ENCODE measurements at regions not wholly inside any gene's neighbourhood (a gene's known extent, or its start where the extent isn't known, plus 50 kb on each side); places are given as distances from the start of the nearest gene placed in this dataset.

GRCh38 chr4:24664956-24665355 lies 80.6 kb upstream of the DHX15 start:
- no peak for ATAC-seq
- DNase-seq = no peak
- intact Hi-C loops (cut with DNase I, micrococcal nuclease) = no loop called here

GRCh38 chr4:24666316-24666715 lies 82.0 kb upstream of the DHX15 start:
- intact Hi-C loops (cut with DNase I, micrococcal nuclease) = no loop called here
- ATAC-seq (no peak), DNase-seq (no peak)

GRCh38 chr4:24666816-24667477 lies 82.6 kb upstream of the DHX15 start:
- ATAC-seq = no peak
- intact Hi-C loops (cut with DNase I, micrococcal nuclease) = no loop called here

GRCh38 chr4:24668956-24669355 lies 84.6 kb upstream of the DHX15 start:
- intact Hi-C loops (cut with DNase I, micrococcal nuclease) = no loop called here
- DNase-seq (no peak), ATAC-seq (no peak)

More at GRCh38 chr4:24666816-24667477, 82.6 kb upstream of the DHX15 start:
- DNase-seq = no peak

- no peak for ATAC-seq
- DNase-seq = no peak
- intact Hi-C loops (cut with DNase I, micrococcal nuclease) = no loop called here
These were observed 85.4 kb upstream of the DHX15 start for GRCh38 chr4:24669751-24670150.

GRCh38 chr4:24671849-24672248 lies 87.5 kb upstream of the DHX15 start:
- intact Hi-C loops (cut with DNase I, micrococcal nuclease) = no loop called here
- no peak for ATAC-seq
- DNase-seq = no peak

GRCh38 chr4:24672880-24673279 lies 88.5 kb upstream of the DHX15 start:
- intact Hi-C loops (cut with DNase I, micrococcal nuclease) = no loop called here
- no peak for DNase-seq
- no peak for ATAC-seq

GRCh38 chr4:24674279-24674678 lies 89.9 kb upstream of the DHX15 start:
- ATAC-seq = no peak
- DNase-seq = no peak
- intact Hi-C loops (cut with DNase I, micrococcal nuclease) = no loop called here

- ATAC-seq = no peak
- intact Hi-C loops (cut with DNase I, micrococcal nuclease) = no loop called here
These were observed 91.5 kb upstream of the DHX15 start for GRCh38 chr4:24675721-24676389.

GRCh38 chr4:24677909-24678308 lies 93.6 kb upstream of the DHX15 start:
- DNase-seq (no peak), ATAC-seq (no peak)
- intact Hi-C loops (cut with DNase I, micrococcal nuclease) = no loop called here

More at GRCh38 chr4:24675721-24676389, 91.5 kb upstream of the DHX15 start:
- no peak for DNase-seq

- DNase-seq = no peak
These were observed 96.5 kb upstream of the DHX15 start for GRCh38 chr4:24680746-24681448.

GRCh38 chr4:24683116-24683515 lies 98.8 kb upstream of the DHX15 start:
- DNase-seq (no peak), ATAC-seq (no peak)
- intact Hi-C loops (cut with DNase I, micrococcal nuclease) = no loop called here

More at GRCh38 chr4:24680746-24681448, 96.5 kb upstream of the DHX15 start:
- peak; percentile 30 for ATAC-seq
- intact Hi-C loops (cut with DNase I, micrococcal nuclease) = no loop called here

GRCh38 chr4:24686866-24687692 lies 102.7 kb upstream of the DHX15 start:
- DNase-seq (peak in 1 of 2 donors; percentile 58), ATAC-seq (peak; percentile 76)

GRCh38 chr4:24688453-24688852 lies 104.1 kb upstream of the DHX15 start:
- no peak for DNase-seq
- intact Hi-C loops (cut with DNase I, micrococcal nuclease) = no loop called here
- ATAC-seq = no peak

More at GRCh38 chr4:24686866-24687692, 102.7 kb upstream of the DHX15 start:
- intact Hi-C loops (cut with DNase I, micrococcal nuclease) = no loop called here

GRCh38 chr4:24689212-24689611 lies 104.9 kb upstream of the DHX15 start:
- ATAC-seq (no peak), DNase-seq (no peak)
- intact Hi-C loops (cut with DNase I, micrococcal nuclease) = no loop called here

GRCh38 chr4:24690436-24690835 lies 104.9 kb upstream of the SOD3 start:
- DNase-seq (no peak), ATAC-seq (no peak)
- intact Hi-C loops (cut with DNase I, micrococcal nuclease) = no loop called here

- ATAC-seq (no peak), DNase-seq (no peak)
- intact Hi-C loops (cut with DNase I, micrococcal nuclease) = no loop called here
These were observed 101.7 kb upstream of the SOD3 start for GRCh38 chr4:24693636-24694035.

- intact Hi-C loops (cut with DNase I, micrococcal nuclease) = no loop called here
- DNase-seq = no peak
- peak; percentile 55 for ATAC-seq
These were observed 95.3 kb upstream of the SOD3 start for GRCh38 chr4:24700118-24700517.

GRCh38 chr4:24701683-24702082 lies 93.7 kb upstream of the SOD3 start:
- no peak for ATAC-seq
- no peak for DNase-seq
- intact Hi-C loops (cut with DNase I, micrococcal nuclease) = no loop called here

Data from left colon (tissue), 2 donors.